ENCODE measurements at regions not wholly inside any gene's neighbourhood (a gene's known extent, or its start where the extent isn't known, plus 50 kb on each side); places are given as distances from the start of the nearest gene placed in this dataset.
"Not testable (repeated sequence)": the region's sequence is repeated elsewhere in the genome, so short reads cannot be mapped to it uniquely, and the experiment has no call there.

DNA sequence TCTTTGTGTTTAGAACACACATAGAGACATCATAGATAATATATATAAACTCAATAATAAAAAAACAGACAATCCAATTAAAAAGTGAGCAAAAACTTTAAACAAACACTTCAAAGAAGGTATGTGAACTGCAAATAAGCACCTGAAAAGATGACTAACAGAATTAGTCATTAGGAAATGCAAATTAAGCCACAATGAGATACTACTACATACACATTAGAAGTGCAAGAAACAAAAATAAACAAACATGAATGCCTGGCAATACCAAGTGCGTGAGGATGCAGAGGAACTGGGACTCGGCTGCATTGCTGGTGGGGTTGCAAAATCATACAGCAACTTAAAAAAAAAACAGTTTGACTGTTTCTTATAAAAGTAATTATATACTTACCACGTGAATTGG, 799.0 kb downstream of the KCNJ2 start:
- DNase-seq (ENCODE audit: extremely low read depth, low read depth), result no peak

DNA sequence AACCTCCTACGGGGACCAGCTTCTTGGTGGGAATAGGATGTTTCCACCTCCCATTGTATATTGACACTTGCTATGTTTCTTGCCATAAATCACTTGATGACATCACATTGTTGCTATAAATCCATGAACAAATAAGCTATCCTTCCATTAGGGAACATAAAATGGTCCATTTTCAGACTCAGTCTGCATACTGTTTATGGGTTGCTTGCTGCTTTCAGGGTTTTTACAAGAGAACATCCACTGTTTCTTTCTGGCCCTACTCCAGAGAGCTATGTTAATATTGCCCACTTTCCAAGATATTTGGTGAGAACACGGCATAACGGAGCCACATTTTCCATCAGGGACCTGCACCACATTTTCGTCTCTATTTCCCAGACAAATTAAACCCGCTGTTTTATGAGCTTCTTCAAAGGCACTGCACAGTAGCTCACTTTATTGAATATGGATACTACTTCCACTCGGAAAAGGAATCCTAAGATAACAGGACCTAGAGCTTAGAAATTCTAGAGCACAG, 800.2 kb downstream of the KCNJ2 start:
- DNase-seq (ENCODE audit: extremely low read depth, low read depth), result no peak

DNA sequence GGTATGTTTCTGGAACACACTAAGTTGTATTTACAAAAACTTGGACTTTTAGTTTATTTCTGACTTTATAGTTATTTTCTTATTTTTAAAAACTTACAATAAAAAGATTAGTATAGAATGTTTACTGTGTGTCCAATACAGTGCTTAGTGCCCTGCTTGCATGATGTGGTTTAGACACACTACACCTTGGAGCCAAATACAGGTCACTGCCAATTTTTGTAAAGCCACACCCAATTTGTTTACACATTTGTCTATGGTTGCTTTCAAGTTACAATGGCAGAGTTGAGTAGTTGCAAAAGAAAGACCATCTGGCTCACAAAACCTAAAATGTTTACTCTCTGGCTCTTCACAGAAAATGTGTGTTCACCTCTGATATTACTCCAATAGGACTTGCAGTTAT, 807.1 kb downstream of the KCNJ2 start:
- no peak for DNase-seq (ENCODE audit: extremely low read depth, low read depth)

DNA sequence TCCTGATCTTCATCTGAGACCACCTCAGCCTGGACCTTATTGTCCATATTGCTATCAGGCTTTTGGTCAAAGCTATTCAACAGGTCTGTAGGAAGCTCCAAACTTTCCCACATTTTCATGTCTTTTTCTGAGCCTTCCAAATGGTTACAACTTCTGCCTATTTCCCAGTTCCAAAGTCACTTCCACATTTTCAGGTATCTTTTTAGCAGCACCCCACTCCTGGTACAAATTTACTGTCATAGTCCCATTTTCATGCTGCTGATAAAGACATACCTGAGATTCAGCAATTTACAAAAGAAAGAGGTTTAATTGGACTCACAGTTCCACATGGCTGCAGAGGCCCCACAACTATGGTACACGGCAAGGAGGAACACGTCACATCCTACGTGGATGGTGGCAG, 815.5 kb downstream of the KCNJ2 start:
- DNase-seq (ENCODE audit: extremely low read depth, low read depth), result no peak

DNA sequence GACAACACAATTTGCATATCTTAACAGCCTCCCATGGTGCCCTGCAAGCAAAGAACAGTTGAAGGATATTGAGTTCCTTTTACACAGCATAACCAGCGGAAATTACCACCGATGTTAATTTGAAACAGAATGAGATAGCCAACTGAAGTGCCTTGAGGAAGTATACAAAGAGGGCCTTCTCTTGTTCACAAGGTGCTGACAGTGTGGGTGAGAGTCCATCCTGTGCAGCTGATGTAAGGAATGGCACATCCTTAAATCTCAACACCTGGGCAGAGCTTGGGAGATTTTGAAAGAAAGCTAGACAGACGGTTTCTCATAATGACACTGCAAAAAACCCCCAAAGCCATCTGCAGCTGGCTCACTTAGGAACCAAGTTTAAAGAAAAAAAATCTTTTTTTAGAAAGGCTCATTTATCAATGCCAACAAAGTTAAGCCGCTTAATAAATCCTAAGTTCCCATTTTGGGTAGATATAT, 818.6 kb downstream of the KCNJ2 start:
- no peak for DNase-seq (ENCODE audit: extremely low read depth, low read depth)

DNA sequence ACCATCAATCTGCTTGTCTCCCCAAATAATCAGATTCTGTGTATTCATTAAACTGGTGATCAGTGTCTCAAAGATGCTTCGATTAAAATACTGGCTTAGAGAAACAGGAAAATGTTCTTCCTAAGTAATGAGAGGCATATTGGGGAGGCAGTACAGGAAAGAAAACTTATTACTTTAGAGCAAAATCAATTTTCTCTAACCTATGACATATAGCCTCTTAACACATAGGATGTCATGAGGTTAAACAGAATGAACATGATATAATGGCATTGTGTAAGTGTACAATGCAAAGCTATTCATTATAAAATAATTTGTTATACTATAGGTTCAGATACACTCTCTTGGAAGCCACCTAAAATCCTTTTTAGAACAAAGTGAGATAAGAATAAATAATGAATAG, 819.3 kb downstream of the KCNJ2 start:
- DNase-seq (ENCODE audit: extremely low read depth, low read depth), result no peak

DNA sequence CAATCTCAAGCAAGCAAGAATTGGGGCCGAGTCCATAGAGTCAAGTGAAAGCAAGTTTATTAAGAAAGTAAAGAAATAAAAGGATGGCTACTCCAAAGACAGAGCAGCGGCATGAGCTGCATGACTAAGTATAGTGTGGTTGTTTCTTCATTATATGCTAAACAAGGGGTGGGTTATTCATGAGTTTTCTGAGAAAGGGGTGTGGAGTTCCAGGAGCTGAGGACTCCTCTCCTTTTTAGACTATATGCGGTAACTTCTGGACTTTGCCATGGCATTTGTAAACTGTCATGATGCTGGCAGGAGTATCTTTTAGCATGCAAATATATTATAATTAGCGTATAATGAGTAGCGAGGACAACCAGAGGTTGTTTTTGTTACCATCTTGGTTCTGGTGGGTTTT, 819.9 kb downstream of the KCNJ2 start:
- DNase-seq (ENCODE audit: extremely low read depth, low read depth), result no peak

DNA sequence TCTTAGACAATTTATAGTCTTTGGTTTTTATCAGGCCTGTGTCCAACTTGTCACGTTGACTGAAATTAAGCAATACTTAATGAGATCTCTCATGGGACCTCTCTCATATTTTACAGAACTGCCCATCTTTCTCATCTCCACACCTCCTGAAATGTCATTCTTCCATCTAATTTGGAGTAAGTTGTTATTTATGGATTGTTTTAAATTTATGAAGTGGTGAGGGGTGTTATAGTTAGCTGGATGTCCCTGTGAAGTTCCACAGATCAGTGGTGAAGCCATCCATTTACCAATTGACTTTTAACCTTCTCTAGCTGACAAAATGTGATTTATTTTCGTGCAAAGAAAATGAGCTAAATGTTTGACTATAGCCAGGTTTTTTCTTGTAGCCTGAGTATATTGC, 824.9 kb downstream of the KCNJ2 start:
- DNase-seq (ENCODE audit: extremely low read depth, low read depth), result no peak

DNA sequence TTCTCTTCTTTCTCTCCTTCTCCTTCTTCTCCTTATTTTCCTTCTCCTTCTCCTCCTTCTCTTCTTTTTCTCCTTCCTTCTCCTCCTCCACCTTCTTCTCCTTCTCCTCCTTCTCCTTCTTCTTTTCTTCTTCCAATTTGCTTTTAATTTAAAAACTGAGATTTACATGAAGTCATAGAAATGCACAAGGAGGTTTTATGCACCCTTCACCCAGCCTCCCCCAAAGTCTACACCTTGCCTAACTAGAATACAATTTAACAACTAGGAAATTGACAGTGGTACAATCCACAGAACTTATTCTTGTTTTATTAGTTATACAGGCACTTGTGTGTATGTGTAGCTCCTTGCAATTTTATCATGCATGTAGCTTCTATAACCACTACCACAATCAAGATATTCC, 826.7 kb downstream of the KCNJ2 start:
- no peak for DNase-seq (ENCODE audit: extremely low read depth, low read depth)

DNA sequence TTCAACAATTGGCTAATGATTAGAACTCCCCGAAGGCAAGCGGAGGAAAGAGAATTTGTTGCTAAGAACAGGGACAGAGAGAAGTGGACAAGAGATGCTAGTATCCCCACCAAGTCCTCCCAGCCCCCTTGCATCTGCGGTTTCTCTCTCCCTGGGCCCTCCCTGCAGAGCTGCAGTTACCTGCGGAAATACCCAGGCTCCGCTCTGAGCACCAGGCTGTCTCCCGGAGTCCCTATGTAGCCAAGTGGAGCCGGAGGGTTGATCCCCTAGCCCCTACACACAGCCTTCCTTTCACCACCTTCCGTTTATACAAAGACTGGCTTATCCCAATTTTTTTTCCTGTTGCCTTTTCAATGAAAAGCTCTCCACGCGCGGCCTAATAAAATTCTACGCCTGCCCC, 834.4 kb downstream of the KCNJ2 start:
- DNase-seq (ENCODE audit: extremely low read depth, low read depth), result no peak

DNA sequence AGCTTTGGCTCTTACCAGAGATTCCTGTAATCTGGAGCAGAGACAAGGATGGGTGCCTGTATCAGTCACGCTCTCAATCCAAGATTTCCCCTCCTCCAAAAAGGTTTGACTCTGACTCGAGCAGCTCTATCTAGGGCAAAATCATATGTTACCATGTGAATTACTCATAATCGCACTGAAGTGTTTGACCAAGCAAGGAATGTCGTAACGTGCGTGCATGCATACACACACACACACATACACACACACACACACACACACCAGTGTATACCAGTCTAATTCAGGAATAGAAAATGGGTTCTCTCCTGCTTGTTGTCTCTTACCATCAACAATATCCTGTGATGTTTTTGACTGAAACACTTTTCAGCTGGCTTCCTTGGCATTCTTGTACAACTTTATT, 835.1 kb downstream of the KCNJ2 start:
- DNase-seq (ENCODE audit: extremely low read depth, low read depth), result no peak

DNA sequence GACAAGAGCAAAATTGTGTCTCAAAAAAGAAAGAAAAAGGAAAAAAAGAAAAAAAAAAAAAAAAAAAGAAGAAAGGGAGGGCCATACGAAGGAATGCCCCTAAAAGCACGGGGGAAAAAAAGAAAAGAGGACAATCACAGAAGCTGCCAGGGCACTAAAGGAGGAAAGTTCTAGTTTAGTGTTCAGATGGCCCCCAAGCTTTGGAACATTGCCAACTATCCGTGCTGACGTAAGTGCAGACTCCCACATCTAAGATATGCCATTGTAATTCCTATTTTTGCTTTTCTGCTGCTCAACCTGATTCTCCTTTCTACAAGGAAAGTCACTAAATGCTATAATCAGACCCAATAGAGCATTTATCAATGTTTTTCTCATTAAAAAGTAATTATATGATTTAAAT, 842.1 kb downstream of the KCNJ2 start:
- no peak for DNase-seq (ENCODE audit: extremely low read depth, low read depth)

DNA sequence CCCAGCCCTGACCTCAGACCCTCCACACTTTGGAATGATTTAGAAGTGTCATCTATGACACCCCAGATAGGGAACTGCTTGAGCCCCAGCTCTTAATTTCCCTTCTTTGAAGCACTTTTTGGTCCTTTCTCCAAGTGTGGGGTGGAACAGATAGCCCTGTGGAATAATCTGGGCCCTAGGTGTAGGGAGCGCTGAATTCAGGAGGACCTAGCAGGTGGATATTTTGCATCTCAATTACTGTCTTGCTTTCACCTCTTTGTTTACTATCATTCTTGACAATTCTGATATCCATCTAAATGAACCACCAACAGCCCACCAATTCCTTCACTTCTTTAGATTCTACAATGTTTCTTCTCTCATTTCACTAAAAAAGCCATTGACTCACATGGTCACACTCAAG, 850.4 kb downstream of the KCNJ2 start:
- DNase-seq (ENCODE audit: extremely low read depth, low read depth), result no peak

DNA sequence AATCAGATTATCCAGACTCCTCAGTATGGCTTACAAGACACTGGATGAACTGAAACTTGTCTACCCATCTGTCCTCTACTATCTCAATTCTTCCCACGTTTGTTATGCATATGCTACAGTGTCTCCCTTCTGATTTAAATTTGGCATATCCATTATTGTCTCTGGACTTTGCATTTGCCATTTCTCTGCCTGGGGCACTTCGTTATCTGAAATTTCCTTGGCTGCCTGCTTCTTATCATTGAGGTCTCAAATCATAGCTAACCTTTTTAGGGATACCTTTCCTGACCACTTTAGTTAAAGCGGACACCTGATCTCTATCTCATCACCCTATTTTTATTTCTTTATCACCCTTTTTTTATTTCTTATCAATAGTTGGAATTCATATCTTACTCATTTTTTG, 853.4 kb downstream of the KCNJ2 start:
- DNase-seq (ENCODE audit: extremely low read depth, low read depth), result no peak

DNA sequence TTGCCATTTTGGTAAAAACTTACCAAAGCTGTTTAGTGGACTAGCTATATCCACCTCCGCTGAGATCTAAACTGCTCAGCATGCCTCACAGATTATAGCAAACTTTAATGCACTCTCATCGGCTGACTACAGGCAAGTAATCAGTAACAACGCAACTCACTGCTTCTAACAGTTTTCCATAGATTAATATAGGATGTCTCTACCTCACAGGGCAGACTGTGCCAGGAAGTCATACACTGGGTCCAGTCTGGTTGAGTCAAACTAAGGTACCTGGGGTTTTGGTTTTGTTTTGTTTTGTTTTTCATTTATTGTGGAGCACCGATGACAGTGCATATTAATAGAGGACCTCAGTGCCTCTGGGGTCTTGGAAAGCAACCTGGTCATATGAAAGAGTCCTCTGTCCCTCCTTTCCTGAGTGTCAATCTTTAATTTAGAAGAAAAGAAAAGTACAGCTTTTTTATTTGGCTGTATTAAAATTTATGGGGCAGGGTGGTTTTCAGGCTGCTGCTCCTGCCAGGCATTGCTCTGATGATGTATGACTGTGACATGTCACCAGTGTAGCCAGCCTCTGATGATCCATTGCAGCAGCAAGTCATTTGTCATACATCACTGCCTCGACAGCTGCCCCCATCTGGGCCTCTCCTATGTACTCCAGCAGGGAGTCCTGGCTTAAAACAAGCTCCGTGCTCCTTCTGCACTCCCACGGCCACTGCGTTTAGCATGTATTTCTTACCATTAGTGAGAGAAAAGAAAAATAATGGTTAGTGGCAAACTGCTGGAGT, 854.1 kb downstream of the KCNJ2 start:
- no peak for DNase-seq (ENCODE audit: extremely low read depth, low read depth)

DNA sequence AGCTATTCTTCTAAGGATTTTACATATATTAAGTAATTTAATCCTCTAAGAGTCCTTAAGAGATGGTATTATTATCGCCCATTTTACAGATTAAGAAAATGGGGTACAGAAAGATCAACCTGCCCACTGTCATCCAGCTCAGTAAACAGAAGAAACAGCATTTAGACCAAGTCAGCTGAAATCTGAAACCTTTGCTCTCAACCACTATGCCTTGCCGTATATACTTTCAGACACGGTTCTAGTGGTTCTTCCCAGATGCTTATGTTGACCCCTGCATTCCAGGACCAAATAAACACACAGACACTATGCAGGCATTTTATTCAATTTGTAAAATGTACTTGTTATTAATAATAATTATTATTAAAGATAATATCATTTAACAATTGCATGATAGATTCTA, 854.8 kb downstream of the KCNJ2 start:
- no peak for DNase-seq (ENCODE audit: extremely low read depth, low read depth)

DNA sequence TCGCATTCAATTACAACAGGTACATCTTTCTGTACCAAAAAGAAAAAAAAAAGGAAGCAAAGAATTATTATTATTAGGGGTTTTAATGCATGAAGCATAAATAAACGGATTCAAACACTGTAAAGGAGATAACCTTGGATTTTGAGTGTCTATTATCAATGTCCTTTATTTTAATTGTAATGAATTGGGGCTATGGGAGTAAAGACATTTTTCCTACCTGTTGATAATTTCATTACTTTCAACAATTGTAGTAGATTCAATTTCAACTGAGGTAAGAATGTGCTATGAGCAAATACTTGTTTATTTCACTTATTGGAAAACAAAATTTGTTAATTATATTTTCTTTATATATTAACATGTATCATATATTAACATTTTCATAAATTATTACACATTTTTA, 855.6 kb downstream of the KCNJ2 start:
- DNase-seq (ENCODE audit: extremely low read depth, low read depth), result no peak

DNA sequence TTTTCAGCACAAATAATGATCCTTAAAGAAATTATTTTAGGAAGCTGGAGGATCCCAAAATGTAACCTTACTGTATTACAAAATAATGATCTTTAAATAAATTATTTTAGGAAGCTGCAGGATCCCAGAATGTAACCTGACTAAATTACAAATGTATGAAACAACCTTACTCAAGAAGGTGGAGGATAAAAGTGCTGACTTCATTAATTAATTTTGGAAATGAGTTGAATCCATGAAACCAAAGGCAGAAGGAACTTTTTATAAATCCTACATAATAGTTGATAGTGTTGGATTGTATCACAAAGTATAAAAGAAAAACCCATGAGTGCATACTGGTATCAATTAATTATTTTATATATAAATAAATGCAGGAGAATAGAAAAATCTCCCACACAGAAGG, 859.9 kb downstream of the KCNJ2 start:
- DNase-seq (ENCODE audit: extremely low read depth, low read depth), result no peak

DNA sequence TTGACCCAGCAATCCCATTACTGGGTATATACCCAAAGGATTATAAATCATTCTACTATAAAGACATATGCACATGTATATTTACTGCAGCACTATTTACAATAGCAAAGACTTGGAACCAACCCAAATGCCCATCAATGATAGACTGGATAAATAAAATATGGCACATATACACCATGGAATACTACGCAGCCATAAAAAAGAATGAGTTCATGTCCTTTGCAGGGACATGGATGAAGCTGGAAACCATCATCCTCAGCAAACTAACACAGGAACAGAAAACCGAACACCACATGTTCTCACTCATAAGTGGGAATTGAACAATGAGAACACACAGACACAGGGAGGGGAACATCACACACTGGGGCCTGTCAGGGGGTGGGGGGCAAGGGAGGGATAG, 862.0 kb downstream of the KCNJ2 start:
- not testable (repeated sequence) for DNase-seq (ENCODE audit: extremely low read depth, low read depth)

DNA sequence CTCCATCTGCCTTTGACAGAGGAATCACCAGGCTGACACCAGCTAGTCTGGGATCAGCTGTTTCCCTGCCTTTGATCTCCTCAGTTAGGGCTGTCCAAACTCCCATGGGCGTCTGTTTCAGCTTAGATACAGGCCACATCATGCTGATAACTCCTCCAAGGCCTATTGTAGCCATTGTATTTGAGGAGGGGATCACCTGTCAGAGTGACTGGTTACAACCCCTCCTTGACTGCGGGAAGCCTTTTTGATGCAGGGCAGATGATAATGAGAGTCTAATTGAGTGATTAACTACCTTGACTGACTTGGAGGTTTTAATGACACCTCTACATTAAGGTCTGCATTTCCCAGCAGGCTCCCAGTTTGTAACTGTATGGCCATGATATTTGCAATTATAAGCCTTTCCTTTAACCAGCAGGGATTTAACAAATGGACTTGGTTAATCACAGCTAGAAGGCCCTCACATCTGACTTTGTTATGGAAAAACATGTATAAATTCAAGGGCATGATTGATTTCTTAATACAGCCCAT, 863.5 kb downstream of the KCNJ2 start:
- no peak for DNase-seq (ENCODE audit: extremely low read depth, low read depth)

DNA sequence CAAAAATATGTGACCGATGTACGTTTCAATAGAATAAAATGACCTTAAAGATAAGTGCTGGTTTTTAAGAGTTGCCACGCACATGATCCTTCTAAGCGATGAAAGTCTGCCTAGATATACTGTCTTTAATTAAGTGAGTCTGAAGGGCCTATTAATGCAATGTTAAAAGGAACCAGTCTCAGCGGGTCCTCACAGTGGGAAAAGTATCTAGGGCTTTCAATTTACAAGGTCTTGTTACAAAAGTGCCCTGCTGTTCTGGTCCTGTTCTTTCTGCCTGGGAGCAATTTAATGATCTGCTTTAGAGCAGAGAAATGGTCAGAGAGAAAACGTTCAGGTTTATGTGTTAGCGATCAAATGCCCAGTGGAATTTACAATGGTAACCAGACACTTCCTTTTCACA, 864.0 kb downstream of the KCNJ2 start:
- DNase-seq (ENCODE audit: extremely low read depth, low read depth), result no peak

DNA sequence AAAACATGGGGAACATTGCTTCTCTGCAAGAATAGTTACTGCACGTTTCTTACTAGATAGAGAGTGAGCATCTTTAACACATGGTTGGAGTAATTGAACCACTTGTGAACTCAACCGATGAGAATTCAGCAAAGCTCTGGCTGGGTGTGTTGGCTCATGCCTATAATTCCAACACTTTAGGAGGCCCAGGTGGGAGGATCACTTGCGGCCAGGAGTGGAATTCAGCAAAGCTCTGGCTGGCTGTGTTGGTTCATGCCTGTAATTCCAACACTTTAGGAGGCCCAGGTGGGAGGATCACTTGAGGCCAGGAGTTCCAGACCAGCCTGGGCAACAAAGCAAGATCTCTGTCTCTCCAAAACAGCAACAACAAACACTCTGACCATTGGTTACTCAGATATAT, 865.9 kb downstream of the KCNJ2 start:
- DNase-seq (ENCODE audit: extremely low read depth, low read depth), result no peak

DNA sequence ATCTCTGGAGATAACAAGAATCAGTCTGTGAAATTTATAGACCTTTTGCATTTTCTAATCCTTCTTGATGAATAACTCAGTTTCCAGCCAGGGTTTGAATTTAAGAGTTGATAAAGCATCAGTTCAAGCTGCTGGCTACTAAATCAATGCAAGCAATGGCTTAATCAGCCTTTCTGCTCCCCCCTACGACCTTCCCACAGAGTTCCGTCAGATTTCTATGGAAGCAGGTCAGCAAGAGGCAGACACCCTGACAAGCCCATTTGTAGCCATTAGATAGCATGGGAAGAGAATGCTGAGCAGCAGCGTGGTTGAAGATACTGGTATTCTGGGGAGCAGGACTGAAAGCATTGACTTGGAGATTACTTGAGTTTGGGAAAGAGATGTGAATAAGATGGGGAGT, 868.1 kb downstream of the KCNJ2 start:
- no peak for DNase-seq (ENCODE audit: extremely low read depth, low read depth)
